Naive thymus-derived CD4-positive, alpha-beta T cell (primary cell): ENCODE measurements at regions not wholly inside any gene's neighbourhood (a gene's known extent, or its start where the extent isn't known, plus 50 kb on each side); places are given as distances from the start of the nearest gene placed in this dataset.

Experiments used
- ATAC-seq: fragments of 150-1000 bp; cut with Tn5 transposase; 2 replicates; pipeline ENCODE4 v1.10.0; 2021; ENCODE audit warnings: mild to moderate bottlenecking, moderate library complexity
- CTCF ChIA-PET: fragments of 350-600 bp; sonication (Branson Sonifier 250); formaldehyde crosslinking; loops from one replicate; lab custom pipeline; 2021; ENCODE audit warnings: antibody characterized with exemption; lab: Charles Lee
- POLR2A ChIA-PET: fragments of 350-600 bp; sonication (Branson Sonifier 250); formaldehyde crosslinking; loops from one replicate; lab custom pipeline; 2021; ENCODE audit warnings: antibody characterized with exemption, inconsistent platforms; lab: Charles Lee
- DNase-seq, 9 donors: peaks; one replicate each; pipeline versions ENCODE4 v3.0.0 to v3.0.0-alpha.2; 2020 to 2022; ENCODE audit warnings: mixed read lengths in 1 of 9
- H3K27ac ChIP-seq: one replicate; pipeline ENCODE4 v1.7.0; 2013; ENCODE audit warnings: mild to moderate bottlenecking, low read depth, low read length, moderate library complexity
- H3K27me3 ChIP-seq, 2 donors: one replicate each; pipeline ENCODE4 v1.7.0; 2013; ENCODE audit warnings: low read length in 2 of 2, mild to moderate bottlenecking in 2 of 2, moderate library complexity in 2 of 2; ENCODE audit not compliant: control insufficient read depth in 2 of 2, insufficient read depth in 2 of 2
- H3K36me3 ChIP-seq, 3 experiments: 1 replicate in 2 of 3; 2 replicates in 1 of 3; pipeline ENCODE4 v1.7.0; 2013; ENCODE audit warnings: low read length in 3 of 3, mild to moderate bottlenecking in 3 of 3, moderate library complexity in 1 of 3; ENCODE audit not compliant: insufficient read depth in 3 of 3, control insufficient read depth in 2 of 3
- H3K4me1 ChIP-seq, 2 donors: one replicate each; pipeline ENCODE4 v1.7.0; 2013; ENCODE audit warnings: low read length in 2 of 2, mild to moderate bottlenecking in 2 of 2, moderate library complexity in 1 of 2; ENCODE audit not compliant: control insufficient read depth in 2 of 2, insufficient read depth in 2 of 2
- H3K4me3 ChIP-seq: 2 replicates; pipeline ENCODE4 v1.7.0; 2013; ENCODE audit warnings: mild to moderate bottlenecking, low read length
- H3K9me3 ChIP-seq, 3 experiments: 1 replicate in 2 of 3; 2 replicates in 1 of 3; pipeline ENCODE4 v1.7.0; 2013; ENCODE audit warnings: low read length in 3 of 3; ENCODE audit not compliant: control insufficient read depth in 2 of 3
- H3K27ac Mint-ChIP-seq, 9 donors: one replicate each; pipeline ENCODE4 v1.8.0; 2020 to 2022; ENCODE audit warnings: mixed read lengths in 9 of 9, mild to moderate bottlenecking in 8 of 9, moderate library complexity in 5 of 9, inconsistent platforms in 2 of 9
- H3K27me3 Mint-ChIP-seq, 5 donors: one replicate each; pipeline ENCODE4 v1.8.0; 2021 to 2022; ENCODE audit warnings: mixed read lengths in 5 of 5, mild to moderate bottlenecking in 1 of 5
- H3K36me3 Mint-ChIP-seq, 5 donors: one replicate each; pipeline ENCODE4 v1.8.0; 2020 to 2022; ENCODE audit warnings: mixed read lengths in 5 of 5, mild to moderate bottlenecking in 3 of 5, inconsistent platforms in 1 of 5
- H3K4me1 Mint-ChIP-seq, 7 donors: one replicate each; pipeline ENCODE4 v1.8.0; 2020 to 2022; ENCODE audit warnings: mixed read lengths in 7 of 7, mild to moderate bottlenecking in 3 of 7, inconsistent platforms in 1 of 7
- H3K4me3 Mint-ChIP-seq, 10 donors: one replicate each; pipeline ENCODE4 v1.8.0; 2020 to 2022; ENCODE audit warnings: mild to moderate bottlenecking in 10 of 10, mixed read lengths in 10 of 10, moderate library complexity in 6 of 10, inconsistent platforms in 2 of 10
- H3K9me3 Mint-ChIP-seq, 11 donors: one replicate each; pipeline ENCODE4 v1.8.0; 2020 to 2022; ENCODE audit warnings: mixed read lengths in 11 of 11, mild to moderate bottlenecking in 4 of 11, inconsistent platforms in 1 of 11, moderate library complexity in 1 of 11
- intact Hi-C, 2 donors: fragments of 100-400 bp; cut with micrococcal nuclease; formaldehyde crosslinking; loops; one replicate each; pipeline ENCODE4 v1.15.1; 2023

GRCh38 chr18:41731884-41732283 is 223.2 kb upstream of the PIK3C3 start:
- H3K9me3 Mint-ChIP-seq: peaks cover 0 to 14% (median 0%) of the 10 kb centered on the region in 11 donors
- no peak overlapping the region for H3K4me3 Mint-ChIP-seq

GRCh38 chr18:41724195-41724594 is 230.8 kb upstream of the PIK3C3 start:
- H3K36me3 Mint-ChIP-seq: no peaks in the 10 kb centered on the region
- H3K27me3 Mint-ChIP-seq: no peaks in the 10 kb centered on the region
- H3K4me3 ChIP-seq: no peak overlapping the region
- intact Hi-C loops: no loop called here
- H3K27ac ChIP-seq: no peak overlapping the region
- no peaks in the 10 kb centered on the region for H3K9me3 ChIP-seq
- no peak for DNase-seq
- H3K27me3 ChIP-seq: no peaks in the 10 kb centered on the region
- H3K36me3 ChIP-seq: no peaks in the 10 kb centered on the region
- no peak overlapping the region for H3K4me3 Mint-ChIP-seq
- POLR2A ChIA-PET: no interaction called here
- H3K9me3 Mint-ChIP-seq: peaks cover 0 to 12% (median 0%) of the 10 kb centered on the region in 11 donors
- no peaks in the 10 kb centered on the region for H3K4me1 ChIP-seq
- no peak for ATAC-seq
- CTCF ChIA-PET: no interaction called here
- H3K27ac Mint-ChIP-seq: no peak overlapping the region
- no peaks in the 10 kb centered on the region for H3K4me1 Mint-ChIP-seq

More at GRCh38 chr18:41731884-41732283, 223.2 kb upstream of the PIK3C3 start:
- no peak for DNase-seq
- Histone ChIP-seq H3K27ac (no peak overlapping the region), H3K4me3 (no peak overlapping the region), H3K4me1 (no peaks in the 10 kb centered on the region), H3K9me3 (peaks cover 0 to 4% (median 0%) of the 10 kb centered on the region in 3 experiments), H3K36me3 (no peaks in the 10 kb centered on the region), H3K27me3 (no peaks in the 10 kb centered on the region)
- Mint-ChIP-seq H3K4me1 (peaks cover 0 to 1% (median 0%) of the 10 kb centered on the region in 7 donors), H3K36me3 (no peaks in the 10 kb centered on the region), H3K27me3 (no peaks in the 10 kb centered on the region), H3K27ac (no peak overlapping the region)
- no peak for ATAC-seq
- intact Hi-C loops: no loop called here
- CTCF ChIA-PET: no interaction called here
- POLR2A ChIA-PET: no interaction called here

GRCh38 chr18:41721103-41721790 is 233.8 kb upstream of the PIK3C3 start:
- CTCF ChIA-PET: no interaction called here

GRCh38 chr18:41720226-41720625 is 234.8 kb upstream of the PIK3C3 start:
- CTCF ChIA-PET: no interaction called here
- Mint-ChIP-seq H3K27ac (no peak overlapping the region), H3K27me3 (no peaks in the 10 kb centered on the region), H3K4me1 (no peaks in the 10 kb centered on the region), H3K36me3 (no peaks in the 10 kb centered on the region), H3K9me3 (peaks cover 0 to 12% (median 2%) of the 10 kb centered on the region in 11 donors), H3K4me3 (no peak overlapping the region)
- intact Hi-C loops: no loop called here
- Histone ChIP-seq H3K4me1 (no peaks in the 10 kb centered on the region), H3K27me3 (no peaks in the 10 kb centered on the region), H3K36me3 (no peaks in the 10 kb centered on the region), H3K4me3 (no peak overlapping the region), H3K27ac (no peak overlapping the region), H3K9me3 (no peaks in the 10 kb centered on the region)
- ATAC-seq (no peak), DNase-seq (no peak)
- POLR2A ChIA-PET: no interaction called here

More at GRCh38 chr18:41721103-41721790, 233.8 kb upstream of the PIK3C3 start:
- Mint-ChIP-seq H3K27me3 (no peaks in the 10 kb centered on the region), H3K9me3 (peaks cover 0 to 12% (median 0%) of the 10 kb centered on the region in 11 donors), H3K36me3 (no peaks in the 10 kb centered on the region), H3K4me3 (no peak overlapping the region), H3K4me1 (no peaks in the 10 kb centered on the region), H3K27ac (no peak overlapping the region)
- Histone ChIP-seq H3K4me1 (no peaks in the 10 kb centered on the region), H3K27ac (no peak overlapping the region), H3K4me3 (no peak overlapping the region), H3K27me3 (no peaks in the 10 kb centered on the region), H3K9me3 (no peaks in the 10 kb centered on the region), H3K36me3 (no peaks in the 10 kb centered on the region)
- DNase-seq (no peak), ATAC-seq (no peak)
- POLR2A ChIA-PET: no interaction called here
- intact Hi-C loops: no loop called here

- Histone ChIP-seq H3K27me3 (no peaks in the 10 kb centered on the region), H3K27ac (no peak overlapping the region), H3K9me3 (no peaks in the 10 kb centered on the region), H3K4me1 (no peaks in the 10 kb centered on the region), H3K36me3 (no peaks in the 10 kb centered on the region), H3K4me3 (no peak overlapping the region)
- Mint-ChIP-seq H3K36me3 (no peaks in the 10 kb centered on the region), H3K4me3 (no peak overlapping the region), H3K9me3 (peaks cover 0 to 12% (median 1%) of the 10 kb centered on the region in 11 donors), H3K27me3 (no peaks in the 10 kb centered on the region), H3K4me1 (no peaks in the 10 kb centered on the region), H3K27ac (no peak overlapping the region)
- ChIA-PET POLR2A (no interaction called here), CTCF (no interaction called here)
- DNase-seq (no peak), ATAC-seq (no peak)
- intact Hi-C loops: no loop called here
Measured at GRCh38 chr18:41719808-41720207, 235.2 kb upstream of the PIK3C3 start.

GRCh38 chr18:41714872-41715271 is 240.2 kb upstream of the PIK3C3 start:
- Histone ChIP-seq H3K27me3 (no peaks in the 10 kb centered on the region), H3K36me3 (no peaks in the 10 kb centered on the region), H3K4me3 (no peak overlapping the region), H3K9me3 (no peaks in the 10 kb centered on the region), H3K4me1 (no peaks in the 10 kb centered on the region), H3K27ac (no peak overlapping the region)
- Mint-ChIP-seq H3K27ac (no peak overlapping the region), H3K36me3 (no peaks in the 10 kb centered on the region), H3K4me1 (no peaks in the 10 kb centered on the region), H3K27me3 (no peaks in the 10 kb centered on the region), H3K9me3 (peaks cover 0 to 8% (median 0%) of the 10 kb centered on the region in 11 donors), H3K4me3 (no peak overlapping the region)
- no peak for ATAC-seq
- ChIA-PET POLR2A (no interaction called here), CTCF (no interaction called here)
- no peak for DNase-seq
- intact Hi-C loops: no loop called here
